H1 (cell line): ENCODE measurements at regions not wholly inside any gene's neighbourhood (a gene's known extent, or its start where the extent isn't known, plus 50 kb on each side); places are given as distances from the start of the nearest gene placed in this dataset.

Source experiments
- CTCF ChIA-PET: fragments of 300-600 bp; sonication (Branson Sonifier 250); formaldehyde crosslinking; loops from one replicate; lab custom pipeline; 2021; ENCODE audit not compliant: partially characterized antibody; lab: Charles Lee
- POLR2A ChIA-PET: fragments of 300-600 bp; sonication (Branson Sonifier 250); formaldehyde crosslinking; loops from one replicate; lab custom pipeline; 2021; ENCODE audit warnings: inconsistent platforms; ENCODE audit not compliant: partially characterized antibody; lab: Charles Lee
- DNase-seq, 2 experiments: peaks; one replicate each; pipeline versions ENCODE4 v3.0.0 to v3.0.0-alpha.2; 2010 to 2022; ENCODE audit warnings: low spot score in 2 of 2, low read depth in 1 of 2, mixed read lengths in 1 of 2
- FAIRE-seq: peaks from 2 replicates; lab custom pipeline; 2011; peaks lifted over from hg19 to GRCh38; lab: Jason Lieb, UNC
- H2AFZ ChIP-seq: 2 replicates; pipeline ENCODE4 v1.8.1; 2012; ENCODE audit warnings: low read length, inconsistent platforms
- H2AK5ac ChIP-seq: 2 replicates; pipeline ENCODE4 v1.6.1; 2013; ENCODE audit warnings: low read depth, low read length
- H2BK120ac ChIP-seq: replicated peaks from 2 replicates; pipeline ENCODE3; 2013; ENCODE audit warnings: low read depth, low read length, inconsistent platforms
- H2BK12ac ChIP-seq: 2 replicates; pipeline ENCODE4 v1.6.1; 2013; ENCODE audit warnings: low read depth, low read length
- H2BK15ac ChIP-seq: 2 replicates; pipeline ENCODE4 v1.6.1; 2013; ENCODE audit warnings: low read length
- H2BK20ac ChIP-seq: 2 replicates; pipeline ENCODE4 v1.6.1; 2013; ENCODE audit warnings: low read length
- H2BK5ac ChIP-seq: 2 replicates; pipeline ENCODE4 v1.6.1; 2013; ENCODE audit warnings: low read depth, low read length
- H3K14ac ChIP-seq: 2 replicates; pipeline ENCODE4 v1.6.1; 2013; ENCODE audit warnings: inconsistent platforms; ENCODE audit not compliant: insufficient read length
- H3K18ac ChIP-seq: 2 replicates; pipeline ENCODE4 v1.6.1; 2013; ENCODE audit warnings: low read length; ENCODE audit errors: extremely low read depth
- H3K23ac ChIP-seq: 2 replicates; pipeline ENCODE4 v1.6.1; 2013; ENCODE audit warnings: inconsistent platforms; ENCODE audit not compliant: insufficient read length
- H3K23me2 ChIP-seq: 2 replicates; pipeline ENCODE4 v1.6.1; 2013; ENCODE audit warnings: low read depth, low read length
- H3K27ac ChIP-seq: 2 replicates; pipeline ENCODE4 v1.6.1; 2011; ENCODE audit warnings: low read depth, low read length, inconsistent platforms
- H3K27me3 ChIP-seq, 4 experiments: replicated peaks in 1 of 4; 1 replicate in 1 of 4; 2 replicates in 3 of 4; pipeline versions ENCODE4 v1.6.1 to v1.8.1; 2011 to 2013; ENCODE audit warnings: low read length in 3 of 4, mild to moderate bottlenecking in 3 of 4, inconsistent platforms in 2 of 4, mixed read lengths in 2 of 4, moderate library complexity in 1 of 4; ENCODE audit not compliant: control insufficient read depth in 3 of 4, insufficient read depth in 3 of 4; ENCODE audit errors: extremely low read depth in 1 of 4
- H3K36me3 ChIP-seq, 4 experiments: 2 replicates each; pipeline versions ENCODE4 v1.6.1 to v1.8.1; 2011 to 2013; ENCODE audit warnings: mild to moderate bottlenecking in 4 of 4, low read length in 3 of 4, moderate library complexity in 2 of 4, control low read depth in 1 of 4, inconsistent platforms in 1 of 4; ENCODE audit not compliant: insufficient read depth in 4 of 4, control insufficient read depth in 2 of 4
- H3K4ac ChIP-seq: replicated peaks from 2 replicates; pipeline ENCODE3; 2013; ENCODE audit warnings: low read length, low read depth, mixed read lengths, inconsistent platforms; ENCODE audit not compliant: insufficient read length
- H3K4me1 ChIP-seq, 4 experiments: replicated peaks in 1 of 4; 1 replicate in 1 of 4; 2 replicates in 3 of 4; pipeline versions ENCODE4 v1.6.1 to v1.8.1; 2011 to 2013; ENCODE audit warnings: low read length in 3 of 4, inconsistent platforms in 2 of 4, mixed read lengths in 1 of 4; ENCODE audit not compliant: insufficient read depth in 4 of 4, control insufficient read depth in 3 of 4
- H3K4me2 ChIP-seq, 2 experiments: 2 replicates each; pipeline versions ENCODE4 v1.6.1 to v1.8.1; 2011 to 2013; ENCODE audit warnings: low read depth in 2 of 2, low read length in 2 of 2, control low read depth in 1 of 2, inconsistent platforms in 1 of 2, mild to moderate bottlenecking in 1 of 2; ENCODE audit not compliant: insufficient read depth in 1 of 2
- H3K4me3 ChIP-seq, 4 experiments: fragments of 200-600, 300-600 bp in 1 of 4; sonication (generic), shearing (Covaris generic), sonication (Bioruptor Twin) in 1 of 4; 2 replicates each; pipeline versions ENCODE4 v1.5.1 to v1.8.1; 2011 to 2016; ENCODE audit warnings: low read length in 4 of 4, low read depth in 3 of 4, control low read depth in 2 of 4, inconsistent platforms in 2 of 4, mild to moderate bottlenecking in 2 of 4, mixed read lengths in 1 of 4, moderate library complexity in 1 of 4; ENCODE audit not compliant: insufficient read depth in 2 of 4; ENCODE audit errors: extremely low read depth in 1 of 4
- H3K56ac ChIP-seq: replicated peaks from 2 replicates; pipeline ENCODE3; 2013; ENCODE audit warnings: low read depth, mild to moderate bottlenecking, mixed read lengths, low read length, inconsistent platforms; ENCODE audit not compliant: insufficient read length
- H3K79me1 ChIP-seq: 2 replicates; pipeline ENCODE4 v1.6.1; 2013; ENCODE audit warnings: low read depth, low read length, control low read depth
- H3K79me2 ChIP-seq, 2 experiments: 2 replicates each; pipeline versions ENCODE4 v1.6.1 to v1.8.1; 2012 to 2013; ENCODE audit warnings: low read length in 2 of 2, mild to moderate bottlenecking in 2 of 2, inconsistent platforms in 1 of 2; ENCODE audit not compliant: insufficient read depth in 2 of 2, control insufficient read depth in 1 of 2
- H3K9ac ChIP-seq, 4 experiments: replicated peaks in 1 of 4; 1 replicate in 1 of 4; 2 replicates in 3 of 4; pipeline versions ENCODE4 v1.6.1 to v1.8.1; 2011 to 2013; ENCODE audit warnings: low read depth in 3 of 4, low read length in 3 of 4, control low read depth in 2 of 4, mild to moderate bottlenecking in 2 of 4, moderate library complexity in 2 of 4, inconsistent platforms in 1 of 4; ENCODE audit errors: extremely low read depth in 1 of 4
- H3K9me3 ChIP-seq, 2 experiments: 2 replicates each; pipeline versions ENCODE4 v1.6.1 to v1.8.1; 2012 to 2013; ENCODE audit warnings: mild to moderate bottlenecking in 2 of 2, moderate library complexity in 2 of 2, control low read depth in 1 of 2, inconsistent platforms in 1 of 2, low read depth in 1 of 2, low read length in 1 of 2, mixed read lengths in 1 of 2; ENCODE audit not compliant: insufficient read depth in 2 of 2
- H4K20me1 ChIP-seq, 2 experiments: replicated peaks in 1 of 2; 2 replicates each; pipeline versions ENCODE3 to v1.8.1; 2011 to 2013; ENCODE audit warnings: inconsistent platforms in 2 of 2, low read length in 2 of 2, mild to moderate bottlenecking in 1 of 2; ENCODE audit not compliant: insufficient read depth in 2 of 2, control insufficient read depth in 1 of 2
- H4K5ac ChIP-seq: 2 replicates; pipeline ENCODE4 v1.6.1; 2013; ENCODE audit warnings: low read length, low read depth, mixed read lengths, inconsistent platforms; ENCODE audit not compliant: insufficient read length
- H4K8ac ChIP-seq: 2 replicates; pipeline ENCODE4 v1.8.0; 2013; ENCODE audit warnings: mild to moderate bottlenecking, moderate library complexity, low read length, inconsistent platforms; ENCODE audit not compliant: insufficient read depth; ENCODE audit errors: extremely low read depth
- H4K91ac ChIP-seq: replicated peaks from 2 replicates; pipeline ENCODE3; 2013; ENCODE audit warnings: low read length, mixed read lengths, inconsistent platforms; ENCODE audit not compliant: insufficient read length
- BCL11A ChIP-seq, 2 experiments: IDR thresholded peaks; one replicate each; pipeline ENCODE4 v1.6.1; 2011; ENCODE audit warnings: low read depth in 2 of 2, low read length in 2 of 2, mild to moderate bottlenecking in 2 of 2
- CHD1 ChIP-seq: IDR thresholded peaks from 2 replicates; pipeline ENCODE4 v1.6.1; 2012; ENCODE audit warnings: low read depth, low read length, improper control_type of control experiment
- CREB1 ChIP-seq: IDR thresholded peaks from 2 replicates; pipeline ENCODE4 v1.6.1; 2012; ENCODE audit warnings: inconsistent platforms
- GTF2F1 ChIP-seq: IDR thresholded peaks from 2 replicates; pipeline ENCODE4 v1.6.1; 2012; ENCODE audit warnings: low read depth, low read length, improper control_type of control experiment, borderline replicate concordance
- NANOG ChIP-seq: IDR thresholded peaks from 2 replicates; pipeline ENCODE4 v1.6.1; 2011; ENCODE audit warnings: low read length, low read depth, mild to moderate bottlenecking, inconsistent platforms; ENCODE audit not compliant: insufficient read depth, poor library complexity, severe bottlenecking
- RAD21 ChIP-seq, 2 experiments: IDR thresholded peaks in 1 of 2; conservative IDR thresholded peaks in 1 of 2; 2 replicates each; pipeline ENCODE4 v1.6.1; 2011; ENCODE audit warnings: low read depth in 2 of 2, low read length in 2 of 2, improper control_type of control experiment in 1 of 2, inconsistent platforms in 1 of 2, mild to moderate bottlenecking in 1 of 2, moderate library complexity in 1 of 2
- RBBP5 ChIP-seq: IDR thresholded peaks from 2 replicates; pipeline ENCODE4 v1.7.1; 2012; ENCODE audit warnings: low read depth, mild to moderate bottlenecking, inconsistent platforms, low read length, moderate library complexity, borderline replicate concordance
- RNF2 ChIP-seq: fragments of 200-900, 300-1000 bp; sonication (generic); IDR thresholded peaks from 2 replicates; pipeline ENCODE4 v1.7.1; 2016; ENCODE audit warnings: borderline replicate concordance, low read depth, mild to moderate bottlenecking, antibody characterized with exemption, low read length; ENCODE audit not compliant: poor library complexity, severe bottlenecking; ENCODE audit errors: missing control alignments
- SP2 ChIP-seq: IDR thresholded peaks from 2 replicates; pipeline ENCODE4 v1.6.1; 2012; ENCODE audit warnings: mild to moderate bottlenecking, low read length, inconsistent platforms
- SP4 ChIP-seq: IDR thresholded peaks from 2 replicates; pipeline ENCODE4 v1.6.1; 2012; ENCODE audit warnings: low read length, inconsistent platforms
- SUZ12 ChIP-seq: fragments of 200-600 bp; sonication (generic); IDR thresholded peaks from 2 replicates; pipeline ENCODE4 v1.6.1; 2012; ENCODE audit warnings: mild to moderate bottlenecking, inconsistent platforms, low read length, moderate library complexity, mixed read lengths
- WGBS, 2 experiments: shearing (Covaris generic) in 1 of 2; methylation state at CpG; one replicate each; pipeline versions ENCODE4 v1.1.6 to v1.1.7; 2013 to 2015; ENCODE audit warnings: low lambda C conversion rate in 2 of 2, mixed read lengths in 2 of 2, inconsistent platforms in 1 of 2, low coverage in 1 of 2, missing lambda C conversion rate in 1 of 2; ENCODE audit not compliant: insufficient replicate concordance in 2 of 2, insufficient coverage in 1 of 2, insufficient read length in 1 of 2; ENCODE audit errors: extremely low coverage in 1 of 2, missing lambda C conversion rate in 1 of 2; 5-methylcytosine and 5-hydroxymethylcytosine counted together
- TF ChIP-seq, protein P1 (sequence below): IDR thresholded peaks from 2 replicates; pipeline ENCODE4 v1.6.1; 2012; ENCODE audit warnings: low read length, inconsistent platforms

DNA sequence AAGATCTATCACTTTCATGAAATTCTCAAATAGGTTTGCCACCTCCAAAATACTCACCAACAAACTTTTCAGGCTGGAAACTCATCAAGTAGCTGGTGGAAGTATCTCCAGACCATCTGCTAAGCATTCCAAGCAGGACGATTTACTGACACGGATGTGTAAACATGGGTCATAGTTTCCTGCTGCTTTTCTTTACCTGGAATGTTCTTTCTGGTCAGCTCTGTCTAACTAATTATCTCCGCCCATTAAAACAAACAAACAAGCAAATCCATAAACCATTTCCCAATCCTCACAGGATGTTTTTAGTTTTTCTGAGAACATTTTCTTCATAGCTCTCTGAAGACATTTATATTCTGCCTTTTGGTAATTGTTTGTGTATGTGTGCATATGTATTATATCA is 397.0 kb downstream of the METTL15 start:
- Histone ChIP-seq H4K91ac (no peak overlapping the region), H3K23ac (no peak overlapping the region), H3K4me1 (no peaks in the 10 kb centered on the region), H2BK20ac (no peak overlapping the region), H3K56ac (no peak overlapping the region), H2AFZ (no peak overlapping the region), H2BK120ac (no peak overlapping the region), H3K79me2 (no peaks in the 10 kb centered on the region), H2BK5ac (no peak overlapping the region), H4K8ac (no peak overlapping the region), H3K36me3 (no peaks in the 10 kb centered on the region), H3K4ac (no peak overlapping the region), H3K9me3 (no peaks in the 10 kb centered on the region), H4K5ac (no peak overlapping the region), H3K18ac (no peak overlapping the region), H3K23me2 (no peaks in the 10 kb centered on the region), H2AK5ac (no peak overlapping the region), H4K20me1 (no peaks in the 10 kb centered on the region), H2BK15ac (no peak overlapping the region), H3K4me3 (no peak overlapping the region), H3K4me2 (no peak overlapping the region), H3K14ac (no peak overlapping the region), H2BK12ac (no peak overlapping the region), H3K27ac (no peak overlapping the region), H3K79me1 (no peaks in the 10 kb centered on the region), H3K9ac (no peak overlapping the region), H3K27me3 (no peaks in the 10 kb centered on the region)
- DNase-seq (no peak), FAIRE-seq (no peak)
- ChIA-PET POLR2A (no interaction called here), CTCF (interaction anchor here (0.6 to 1.2 kb wide), 3 partner anchors 39 to 656 kb away, joined by 3 to 4 read pairs (median 4); no protein-coding TSS in a partner anchor)
- WGBS, 2 experiments = 90% methylated on average over 3 of the region's 3 CpGs; no CpG with 5 or more reads in 1 of the 2 experiments
- TF ChIP-seq SP4 (no peak), SP2 (no peak), RAD21 (IDR thresholded peaks at IDR 0.05 in 1 of 2, conservative IDR thresholded peaks at IDR 0.05 in 1 of 2; ENCODE audit: low read depth in 2 of 2, low read length in 2 of 2) (no peak), NANOG (no peak), SUZ12 (no peak), RNF2 (no peak), BCL11A (IDR thresholded peaks at IDR 0.05; ENCODE audit: low read depth in 2 of 2, low read length in 2 of 2) (no peak), GTF2F1 (no peak), CHD1 (no peak), CREB1 (no peak), RBBP5 (no peak)
- TF ChIP-seq, protein P1, sequence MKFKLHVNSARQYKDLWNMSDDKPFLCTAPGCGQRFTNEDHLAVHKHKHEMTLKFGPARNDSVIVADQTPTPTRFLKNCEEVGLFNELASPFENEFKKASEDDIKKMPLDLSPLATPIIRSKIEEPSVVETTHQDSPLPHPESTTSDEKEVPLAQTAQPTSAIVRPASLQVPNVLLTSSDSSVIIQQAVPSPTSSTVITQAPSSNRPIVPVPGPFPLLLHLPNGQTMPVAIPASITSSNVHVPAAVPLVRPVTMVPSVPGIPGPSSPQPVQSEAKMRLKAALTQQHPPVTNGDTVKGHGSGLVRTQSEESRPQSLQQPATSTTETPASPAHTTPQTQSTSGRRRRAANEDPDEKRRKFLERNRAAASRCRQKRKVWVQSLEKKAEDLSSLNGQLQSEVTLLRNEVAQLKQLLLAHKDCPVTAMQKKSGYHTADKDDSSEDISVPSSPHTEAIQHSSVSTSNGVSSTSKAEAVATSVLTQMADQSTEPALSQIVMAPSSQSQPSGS = no peak
